Fibroblast of lung (primary cell): ENCODE measurements at regions not wholly inside any gene's neighbourhood (a gene's known extent, or its start where the extent isn't known, plus 50 kb on each side); places are given as distances from the start of the nearest gene placed in this dataset.
A peak's percentile ranks its signal among the peaks of the same experiment; 100 is the strongest.
"Not testable (repeated sequence)": the region's sequence is repeated elsewhere in the genome, so short reads cannot be mapped to it uniquely, and the experiment has no call there.

Experiments used
- DNase-seq, 2 donors: peaks; one replicate each; pipeline versions ENCODE4 v3.0.0 to v3.0.0-alpha.2; 2010; ENCODE audit warnings: low read depth in 2 of 2
- H2AFZ ChIP-seq: 2 replicates; pipeline ENCODE4 v1.5.1; 2012; ENCODE audit warnings: low read length, control low read depth, inconsistent platforms
- H3K27ac ChIP-seq: 2 replicates; pipeline ENCODE4 v1.5.1; 2011; ENCODE audit warnings: low read length, control low read depth; ENCODE audit not compliant: insufficient read depth
- H3K27me3 ChIP-seq: 2 replicates; pipeline ENCODE4 v1.5.1; 2011; ENCODE audit warnings: mild to moderate bottlenecking, low read length; ENCODE audit not compliant: control insufficient read depth, insufficient read depth
- H3K36me3 ChIP-seq: 2 replicates; pipeline ENCODE4 v1.5.1; 2011; ENCODE audit warnings: low read length; ENCODE audit not compliant: control insufficient read depth, insufficient read depth
- H3K4me1 ChIP-seq: 2 replicates; pipeline ENCODE4 v1.5.1; 2011; ENCODE audit warnings: low read length; ENCODE audit not compliant: control insufficient read depth, insufficient read depth; ENCODE audit errors: extremely low read depth
- H3K4me2 ChIP-seq: 2 replicates; pipeline ENCODE4 v1.5.1; 2011; ENCODE audit warnings: low read length, control low read depth; ENCODE audit not compliant: insufficient read depth; ENCODE audit errors: extremely low read depth
- H3K4me3 ChIP-seq, 4 experiments: fragments of 200-600 bp in 1 of 4; sonication (generic) in 1 of 4; replicated peaks in 1 of 4; 2 replicates each; pipeline ENCODE4 v1.5.1; 2011 to 2016; ENCODE audit warnings: low read length in 4 of 4, low read depth in 3 of 4, mild to moderate bottlenecking in 3 of 4, control low read depth in 2 of 4, inconsistent platforms in 1 of 4, mixed read lengths in 1 of 4; ENCODE audit not compliant: insufficient read depth in 1 of 4; ENCODE audit errors: control extremely low read depth in 1 of 4
- H3K79me2 ChIP-seq: 2 replicates; pipeline ENCODE4 v1.5.1; 2012; ENCODE audit warnings: mild to moderate bottlenecking, low read length, inconsistent platforms; ENCODE audit not compliant: control insufficient read depth, insufficient read depth
- H3K9ac ChIP-seq: 2 replicates; pipeline ENCODE4 v1.5.1; 2011; ENCODE audit warnings: mild to moderate bottlenecking, low read length, control low read depth; ENCODE audit not compliant: insufficient read depth
- H3K9me3 ChIP-seq: 2 replicates; pipeline ENCODE4 v1.5.1; 2012; ENCODE audit warnings: low read depth, low read length; ENCODE audit not compliant: control insufficient read depth, insufficient read depth
- H4K20me1 ChIP-seq: 2 replicates; pipeline ENCODE4 v1.5.1; 2011; ENCODE audit warnings: low read length; ENCODE audit not compliant: control insufficient read depth, insufficient read depth; ENCODE audit errors: extremely low read depth
- CTCF ChIP-seq, 2 donors: IDR thresholded peaks in 1 of 2; conservative IDR thresholded peaks in 1 of 2; 1 replicate in 1 of 2; 2 replicates in 1 of 2; pipeline ENCODE4 v1.5.1; 2011 to 2012; ENCODE audit warnings: low read length in 2 of 2, control low read depth in 1 of 2, inconsistent platforms in 1 of 2, low read depth in 1 of 2, mild to moderate bottlenecking in 1 of 2
- EZH2 ChIP-seq: IDR thresholded peaks from 2 replicates; pipeline ENCODE4 v1.5.1; 2012; ENCODE audit warnings: low read length, control low read depth, mild to moderate bottlenecking; ENCODE audit errors: missing control alignments

GRCh38 chr13:80873589-80873988 is 532.7 kb upstream of the SPRY2 start:
- Histone ChIP-seq H3K27ac (no peak overlapping the region), H3K27me3 (no peaks in the 10 kb centered on the region), H4K20me1 (no peaks in the 10 kb centered on the region), H2AFZ (no peak overlapping the region), H3K4me1 (no peaks in the 10 kb centered on the region), H3K4me2 (no peak overlapping the region), H3K36me3 (no peaks in the 10 kb centered on the region), H3K9ac (no peak overlapping the region), H3K9me3 (no peaks in the 10 kb centered on the region), H3K79me2 (no peaks in the 10 kb centered on the region), H3K4me3 (no peak overlapping the region)
- peak in 1 of 2 donors; percentile 8 for DNase-seq
- no peak for TF ChIP-seq CTCF (conservative IDR thresholded peaks at IDR 0.05 in 1 of 2, IDR thresholded peaks at IDR 0.05 in 1 of 2; ENCODE audit: low read depth in 1 of 2, low read length in 2 of 2)
- TF ChIP-seq EZH2: no peak

DNA sequence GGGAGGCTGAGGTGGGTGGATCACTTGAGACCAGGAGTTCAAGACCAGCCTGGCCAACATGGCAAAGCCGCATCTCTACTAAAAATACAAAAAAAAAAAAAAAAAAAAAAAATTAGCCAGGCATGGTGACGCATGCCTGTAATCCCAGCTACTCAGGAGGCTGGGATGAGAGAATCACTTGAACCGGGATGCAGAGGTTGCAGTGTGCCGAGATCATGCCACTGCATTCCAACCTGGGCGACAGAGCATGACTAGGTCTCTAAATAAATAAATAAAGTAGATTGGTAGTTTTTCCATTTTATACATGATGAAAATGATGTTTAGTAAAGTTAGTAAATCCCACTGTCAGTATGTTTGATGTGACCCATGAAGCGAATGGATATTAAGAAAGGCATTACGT is 531.0 kb upstream of the SPRY2 start:
- not testable (repeated sequence) for H4K20me1 ChIP-seq, H3K27me3 ChIP-seq, H3K9ac ChIP-seq, H3K36me3 ChIP-seq, H3K9me3 ChIP-seq, H3K4me2 ChIP-seq, H3K79me2 ChIP-seq, H3K4me1 ChIP-seq, H3K4me3 ChIP-seq, H2AFZ ChIP-seq, H3K27ac ChIP-seq
- DNase-seq: peak in 1 of 2 donors; percentile 4

DNA sequence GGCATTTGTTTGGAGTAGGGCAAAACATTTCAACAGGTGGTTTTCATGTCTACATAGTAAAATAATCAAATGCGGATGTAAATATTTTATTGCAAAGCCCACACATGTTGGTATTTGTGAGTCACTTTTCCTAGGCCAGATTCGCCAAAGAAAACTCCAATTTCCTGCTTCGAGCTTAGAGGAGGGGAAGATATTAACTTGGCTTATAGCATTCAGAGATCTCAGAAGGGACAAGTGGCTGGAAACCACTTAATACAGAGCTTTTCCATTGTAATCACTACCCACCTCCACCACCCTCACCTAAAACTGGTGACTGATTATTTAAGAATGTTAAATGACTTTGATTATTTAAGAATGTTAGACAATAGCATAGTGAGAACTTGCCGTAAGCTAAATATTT is 530.6 kb upstream of the SPRY2 start:
- Histone ChIP-seq H3K4me2 (no peak overlapping the region), H2AFZ (no peak overlapping the region), H3K4me3 (no peak overlapping the region), H3K27me3 (no peaks in the 10 kb centered on the region), H3K36me3 (no peaks in the 10 kb centered on the region), H4K20me1 (no peaks in the 10 kb centered on the region), H3K79me2 (no peaks in the 10 kb centered on the region), H3K4me1 (no peaks in the 10 kb centered on the region), H3K9me3 (no peaks in the 10 kb centered on the region), H3K9ac (no peak overlapping the region), H3K27ac (no peak overlapping the region)
- peak; percentile 62 to 67 for DNase-seq
- TF ChIP-seq EZH2 (no peak), CTCF (conservative IDR thresholded peaks at IDR 0.05 in 1 of 2, IDR thresholded peaks at IDR 0.05 in 1 of 2; ENCODE audit: low read depth in 1 of 2, low read length in 2 of 2) (no peak)

DNA sequence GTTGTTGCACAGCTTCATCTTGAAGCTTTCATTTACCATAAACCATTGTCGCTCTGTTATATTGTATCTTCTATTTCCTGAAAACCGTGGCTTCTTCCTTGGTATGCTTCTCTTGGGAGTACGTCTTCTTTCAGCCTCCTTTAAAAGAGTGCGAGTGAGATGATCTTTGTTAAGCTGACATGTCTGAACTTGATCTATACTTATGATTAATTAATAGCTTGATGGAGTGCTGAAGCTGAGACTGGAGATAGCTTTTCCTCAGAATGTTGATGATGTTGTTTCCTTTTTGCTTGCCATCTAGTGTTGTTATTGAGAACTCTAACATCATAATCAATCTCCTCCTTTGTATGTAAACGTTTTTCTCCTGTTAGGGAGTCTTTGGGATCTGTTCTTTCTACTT is 529.3 kb upstream of the SPRY2 start:
- Histone ChIP-seq H3K4me1 (no peaks in the 10 kb centered on the region), H3K9me3 (no peaks in the 10 kb centered on the region), H3K27ac (no peak overlapping the region), H3K4me2 (no peak overlapping the region), H3K36me3 (no peaks in the 10 kb centered on the region), H4K20me1 (no peaks in the 10 kb centered on the region), H3K79me2 (no peaks in the 10 kb centered on the region), H2AFZ (no peak overlapping the region), H3K9ac (no peak overlapping the region), H3K4me3 (no peak overlapping the region), H3K27me3 (no peaks in the 10 kb centered on the region)
- TF ChIP-seq EZH2 (no peak), CTCF (conservative IDR thresholded peaks at IDR 0.05 in 1 of 2, IDR thresholded peaks at IDR 0.05 in 1 of 2; ENCODE audit: low read depth in 1 of 2, low read length in 2 of 2) (no peak)
- DNase-seq: no peak
